AG09309 (cell line): ENCODE measurements at regions not wholly inside any gene's neighbourhood (a gene's known extent, or its start where the extent isn't known, plus 50 kb on each side); places are given as distances from the start of the nearest gene placed in this dataset.

ENCODE experiments used
- DNase-seq: peaks from one replicate; pipeline ENCODE4 v3.0.0-alpha.2; 2010; ENCODE audit warnings: low read depth
- H3K4me3 ChIP-seq: 2 replicates; pipeline ENCODE4 v1.5.1; 2011; ENCODE audit warnings: mild to moderate bottlenecking, low read depth, low read length, moderate library complexity; ENCODE audit not compliant: control insufficient read depth
- CTCF ChIP-seq: IDR thresholded peaks from 2 replicates; pipeline ENCODE4 v1.5.1; 2011; ENCODE audit warnings: mild to moderate bottlenecking, low read depth, low read length, inconsistent platforms; ENCODE audit not compliant: insufficient read depth, control insufficient read depth; ENCODE audit errors: missing control alignments

GRCh38 chr12:86903159-86903558, 647.0 kb upstream of the MGAT4C start:
- H3K4me3 ChIP-seq, result no peak overlapping the region
- DNase-seq, result no peak
- TF ChIP-seq CTCF, result no peak

GRCh38 chr12:86860776-86861175, 604.6 kb upstream of the MGAT4C start:
- DNase-seq, result no peak
- no peak overlapping the region for H3K4me3 ChIP-seq
- no peak for TF ChIP-seq CTCF

- no peak for TF ChIP-seq CTCF
- DNase-seq, result no peak
- no peak overlapping the region for H3K4me3 ChIP-seq
Observed at GRCh38 chr12:86852451-86852850, 596.3 kb upstream of the MGAT4C start.

- H3K4me3 ChIP-seq, result no peak overlapping the region
- DNase-seq, result no peak
- no peak for TF ChIP-seq CTCF
Observed at GRCh38 chr12:86838711-86839110, 582.5 kb upstream of the MGAT4C start.

GRCh38 chr12:86838260-86838659, 582.1 kb upstream of the MGAT4C start:
- no peak for TF ChIP-seq CTCF
- DNase-seq, result no peak
- H3K4me3 ChIP-seq, result no peak overlapping the region

GRCh38 chr12:86837246-86837645, 581.1 kb upstream of the MGAT4C start:
- TF ChIP-seq CTCF, result no peak
- no peak overlapping the region for H3K4me3 ChIP-seq
- no peak for DNase-seq

- no peak for DNase-seq
- no peak for TF ChIP-seq CTCF
- H3K4me3 ChIP-seq, result no peak overlapping the region
Observed at GRCh38 chr12:86834217-86834616, 578.0 kb upstream of the MGAT4C start.
